ENCODE measurements at regions not wholly inside any gene's neighbourhood (a gene's known extent, or its start where the extent isn't known, plus 50 kb on each side); places are given as distances from the start of the nearest gene placed in this dataset.

- H3K4me3 ChIP-seq (ENCODE audit: low read depth, low read length), result no peak overlapping the region
- TF ChIP-seq CTCF (IDR thresholded peaks at IDR 0.05; ENCODE audit: low read depth, low read length), result no peak
Observed at GRCh38 chr15:96690733-96691132, 360.2 kb downstream of the NR2F2 start.

GRCh38 chr15:96692826-96693225 lies 362.3 kb downstream of the NR2F2 start:
- no peak for TF ChIP-seq CTCF (IDR thresholded peaks at IDR 0.05; ENCODE audit: low read depth, low read length)
- H3K4me3 ChIP-seq (ENCODE audit: low read depth, low read length), result no peak overlapping the region

- no peak for TF ChIP-seq CTCF (IDR thresholded peaks at IDR 0.05; ENCODE audit: low read depth, low read length)
- no peak overlapping the region for H3K4me3 ChIP-seq (ENCODE audit: low read depth, low read length)
Observed at GRCh38 chr15:96693515-96693914, 363.0 kb downstream of the NR2F2 start.

GRCh38 chr15:96693990-96694517 lies 363.6 kb downstream of the NR2F2 start:
- TF ChIP-seq CTCF (IDR thresholded peaks at IDR 0.05; ENCODE audit: low read depth, low read length), result no peak
- H3K4me3 ChIP-seq (ENCODE audit: low read depth, low read length), result no peak overlapping the region

GRCh38 chr15:96695426-96695825 lies 364.9 kb downstream of the NR2F2 start:
- no peak for TF ChIP-seq CTCF (IDR thresholded peaks at IDR 0.05; ENCODE audit: low read depth, low read length)
- H3K4me3 ChIP-seq (ENCODE audit: low read depth, low read length), result no peak overlapping the region

GRCh38 chr15:96699871-96700401 lies 369.4 kb downstream of the NR2F2 start:
- no peak for TF ChIP-seq CTCF (IDR thresholded peaks at IDR 0.05; ENCODE audit: low read depth, low read length)
- no peak overlapping the region for H3K4me3 ChIP-seq (ENCODE audit: low read depth, low read length)

GRCh38 chr15:96700555-96700954 lies 370.1 kb downstream of the NR2F2 start:
- no peak overlapping the region for H3K4me3 ChIP-seq (ENCODE audit: low read depth, low read length)
- TF ChIP-seq CTCF (IDR thresholded peaks at IDR 0.05; ENCODE audit: low read depth, low read length), result no peak

All from WI38 (cell line).